ENCODE measurements at regions not wholly inside any gene's neighbourhood (a gene's known extent, or its start where the extent isn't known, plus 50 kb on each side); places are given as distances from the start of the nearest gene placed in this dataset.

DNA sequence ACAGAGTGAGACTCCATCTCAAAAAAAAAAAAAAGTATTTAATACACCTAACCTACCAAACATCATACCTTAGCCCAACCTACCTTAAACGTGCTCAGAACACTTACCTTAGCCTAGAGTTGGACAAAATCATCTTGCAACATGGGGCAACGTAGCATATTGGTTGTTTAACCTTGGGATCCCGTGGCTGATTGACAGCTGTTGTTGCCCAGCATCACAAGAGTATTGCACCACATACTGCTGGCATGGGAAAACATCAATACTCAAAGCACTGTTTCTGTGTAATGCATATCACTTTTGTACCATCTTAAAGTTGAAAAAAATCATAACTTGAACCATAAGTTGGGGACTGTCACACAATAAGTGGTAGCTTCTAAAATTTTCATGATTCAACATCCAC is 73.8 kb upstream of the MIR17HG start (continued):
- TF ChIP-seq, protein P1, sequence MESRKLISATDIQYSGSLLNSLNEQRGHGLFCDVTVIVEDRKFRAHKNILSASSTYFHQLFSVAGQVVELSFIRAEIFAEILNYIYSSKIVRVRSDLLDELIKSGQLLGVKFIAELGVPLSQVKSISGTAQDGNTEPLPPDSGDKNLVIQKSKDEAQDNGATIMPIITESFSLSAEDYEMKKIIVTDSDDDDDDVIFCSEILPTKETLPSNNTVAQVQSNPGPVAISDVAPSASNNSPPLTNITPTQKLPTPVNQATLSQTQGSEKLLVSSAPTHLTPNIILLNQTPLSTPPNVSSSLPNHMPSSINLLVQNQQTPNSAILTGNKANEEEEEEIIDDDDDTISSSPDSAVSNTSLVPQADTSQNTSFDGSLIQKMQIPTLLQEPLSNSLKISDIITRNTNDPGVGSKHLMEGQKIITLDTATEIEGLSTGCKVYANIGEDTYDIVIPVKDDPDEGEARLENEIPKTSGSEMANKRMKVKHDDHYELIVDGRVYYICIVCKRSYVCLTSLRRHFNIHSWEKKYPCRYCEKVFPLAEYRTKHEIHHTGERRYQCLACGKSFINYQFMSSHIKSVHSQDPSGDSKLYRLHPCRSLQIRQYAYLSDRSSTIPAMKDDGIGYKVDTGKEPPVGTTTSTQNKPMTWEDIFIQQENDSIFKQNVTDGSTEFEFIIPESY (IDR thresholded peaks at IDR 0.05; ENCODE audit: extremely low read depth, insufficient replicate concordance, low read length) = no peak
- TF ChIP-seq CEBPB (IDR thresholded peaks at IDR 0.05; ENCODE audit: low read depth) = no peak
- TF ChIP-seq, protein P2, sequence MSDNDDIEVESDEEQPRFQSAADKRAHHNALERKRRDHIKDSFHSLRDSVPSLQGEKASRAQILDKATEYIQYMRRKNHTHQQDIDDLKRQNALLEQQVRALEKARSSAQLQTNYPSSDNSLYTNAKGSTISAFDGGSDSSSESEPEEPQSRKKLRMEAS (IDR thresholded peaks at IDR 0.05) = no peak
- TF ChIP-seq SP1 (IDR thresholded peaks at IDR 0.05; ENCODE audit: low read depth) = no peak
- no peak for TF ChIP-seq JUND (IDR thresholded peaks at IDR 0.05)
- TF ChIP-seq FOSL1 (IDR thresholded peaks at IDR 0.05; ENCODE audit: low read depth) = no peak

DNA sequence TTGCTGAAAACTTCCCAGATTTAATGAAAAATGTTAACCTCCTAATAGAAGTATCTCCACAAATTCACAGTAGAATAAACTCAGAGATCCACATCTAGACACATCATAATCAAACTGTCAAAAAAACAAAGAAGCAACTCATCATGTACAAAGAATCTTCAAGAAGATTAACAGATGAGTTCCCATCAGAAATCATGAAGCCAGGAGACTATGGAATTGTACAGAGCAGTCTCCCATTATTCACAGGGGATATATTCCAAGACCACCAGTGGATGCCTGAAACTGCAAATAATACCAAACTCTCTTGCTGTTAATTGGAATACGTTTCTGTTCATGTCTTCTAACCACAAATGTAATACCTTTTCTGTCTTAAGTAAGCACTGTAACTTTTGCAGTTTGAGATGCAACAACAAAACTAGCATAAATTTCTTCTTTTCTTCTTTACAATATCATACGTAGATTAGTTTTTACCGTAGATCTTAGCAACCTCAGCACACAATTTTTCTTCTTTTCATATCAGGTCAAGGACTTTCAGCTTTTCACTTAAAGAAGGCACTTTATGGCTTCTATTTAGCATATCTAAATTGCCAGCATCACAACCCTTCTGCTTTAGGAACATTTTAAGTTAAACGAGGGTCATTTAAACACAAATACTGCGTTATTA is 70.3 kb upstream of the MIR17HG start:
- ATAC-seq = no peak
- CTCF ChIA-PET = no interaction called here
- intact Hi-C loops (cut with micrococcal nuclease) = no loop called here

More for the DNA sequence above, 70.3 kb upstream of the MIR17HG start:
- H3K9me3 ChIP-seq (ENCODE audit: control insufficient read depth in 1 of 2, insufficient read depth in 1 of 2, low read depth in 1 of 2, low read length in 2 of 2) = no peaks in the 10 kb centered on the region
- no peaks in the 10 kb centered on the region for H3K4me1 ChIP-seq (ENCODE audit: control insufficient read depth in 1 of 2, insufficient read depth in 2 of 2, low read length in 2 of 2)
- no peaks in the 10 kb centered on the region for H4K20me1 ChIP-seq (ENCODE audit: insufficient read depth)
- H3K4me3 ChIP-seq (replicated peaks in 1 of 2; ENCODE audit: low read depth in 1 of 2, low read length in 2 of 2) = no peak overlapping the region
- H3K4me2 ChIP-seq (ENCODE audit: low read length) = no peak overlapping the region
- H3K79me2 ChIP-seq (ENCODE audit: insufficient read depth, low read length) = no peaks in the 10 kb centered on the region
- no peak overlapping the region for H2AFZ ChIP-seq (ENCODE audit: low read depth, low read length, poor library complexity, severe bottlenecking)
- no peaks in the 10 kb centered on the region for H3K36me3 ChIP-seq (ENCODE audit: control insufficient read depth in 1 of 2, insufficient read depth in 2 of 2, low read length in 2 of 2)
- H3K27me3 ChIP-seq (ENCODE audit: insufficient read depth, low read length) = no peaks in the 10 kb centered on the region
- POLR2A ChIA-PET = no interaction called here
- TF ChIP-seq ZNF274 (IDR thresholded peaks at IDR 0.05; ENCODE audit: low read depth, low read length) = no peak
- no peak for TF ChIP-seq POLR2AphosphoS5 (IDR thresholded peaks at IDR 0.05; ENCODE audit: low read depth, low read length)
- no peak for TF ChIP-seq SIN3A (IDR thresholded peaks at IDR 0.05; ENCODE audit: low read depth)
- no peak for TF ChIP-seq RAD21 (IDR thresholded peaks at IDR 0.05; ENCODE audit: low read depth)
- no peak overlapping the region for H3K27ac ChIP-seq (ENCODE audit: low read depth, low read length)
- H3K9ac ChIP-seq (ENCODE audit: low read length) = no peak overlapping the region
- H3K9me2 ChIP-seq (ENCODE audit: insufficient read depth) = no peaks in the 10 kb centered on the region
- no peak for DNase-seq (ENCODE audit: low read depth, low spot score)
- RAD21 ChIA-PET (ENCODE audit: low non-redundant PET in 1 of 2, low total read pairs in 2 of 2, uncharacterized antibody in 2 of 2, unreplicated experiment in 2 of 2) = no interaction called here
- no TSS peak for BruUV-seq (replicated peaks)

Data from HCT116 (cell line).